Kidney (tissue), 13 donors: ENCODE measurements at regions not wholly inside any gene's neighbourhood (a gene's known extent, or its start where the extent isn't known, plus 50 kb on each side); places are given as distances from the start of the nearest gene placed in this dataset.

Experiments used
- DNase-seq, 5 donors: peaks; one replicate each; pipeline ENCODE4 v3.0.0-alpha.2; 2013 to 2020
- FAIRE-seq: peaks from 2 replicates; lab custom pipeline; 2012; peaks lifted over from hg19 to GRCh38; lab: Jason Lieb, UNC
- H3K27ac ChIP-seq, 2 donors: one replicate each; pipeline ENCODE4 v1.7.0; 2013; ENCODE audit warnings: low read depth in 2 of 2, low read length in 2 of 2, inconsistent platforms in 1 of 2
- H3K27me3 ChIP-seq: one replicate; pipeline ENCODE4 v1.7.1; 2013; ENCODE audit warnings: low read length, inconsistent platforms; ENCODE audit not compliant: control insufficient read depth, insufficient read depth
- H3K36me3 ChIP-seq, 3 donors: one replicate each; pipeline versions ENCODE4 v1.7.0 to v1.7.1; 2013; ENCODE audit warnings: low read length in 3 of 3, control low read depth in 1 of 3, inconsistent platforms in 1 of 3; ENCODE audit not compliant: insufficient read depth in 3 of 3, control insufficient read depth in 2 of 3
- H3K4me1 ChIP-seq, 3 donors: one replicate each; pipeline versions ENCODE4 v1.7.0 to v1.7.1; 2013; ENCODE audit warnings: low read length in 3 of 3, inconsistent platforms in 1 of 3, low read depth in 1 of 3; ENCODE audit not compliant: control insufficient read depth in 2 of 3, insufficient read depth in 2 of 3
- H3K4me3 ChIP-seq, 3 donors: one replicate each; pipeline versions ENCODE4 v1.7.0 to v1.8.1; 2013; ENCODE audit warnings: low read length in 3 of 3, control low read depth in 1 of 3, inconsistent platforms in 1 of 3
- H3K9ac ChIP-seq, 3 donors: one replicate each; pipeline versions ENCODE4 v1.7.0 to v1.7.1; 2013; ENCODE audit warnings: low read length in 3 of 3, control low read depth in 1 of 3, inconsistent platforms in 1 of 3
- H3K9me3 ChIP-seq, 3 donors: one replicate each; pipeline versions ENCODE4 v1.7.0 to v1.7.1; 2013; ENCODE audit warnings: low read length in 3 of 3, control low read depth in 1 of 3, inconsistent platforms in 1 of 3; ENCODE audit not compliant: control insufficient read depth in 2 of 3, insufficient read depth in 1 of 3
- CTCF ChIP-seq: IDR thresholded peaks from 3 replicates; pipeline ENCODE4 v1.5.1; 2012; ENCODE audit warnings: mild to moderate bottlenecking, moderate library complexity, borderline replicate concordance; ENCODE audit not compliant: insufficient read depth; ENCODE audit errors: extremely low read depth
- intact Hi-C: fragments of 100-400 bp; cut with DNase I; formaldehyde crosslinking; loops from one replicate; pipeline ENCODE4 v1.11.1; 2022
- donor health status: control.
- donor health status: control.
- donor health status: control.
- donor health status: control.
- donor health status: control.
- donor health status: DM: yes; HTN: yes; CAD: no.
- donor health status: Normal renal cell carcinoma (clear cell type).

- Histone ChIP-seq H3K9ac (no peak overlapping the region), H3K4me1 (no peaks in the 10 kb centered on the region), H3K36me3 (no peaks in the 10 kb centered on the region), H3K27ac (no peak overlapping the region), H3K4me3 (no peak overlapping the region), H3K27me3 (no peaks in the 10 kb centered on the region), H3K9me3 (no peaks in the 10 kb centered on the region)
- FAIRE-seq (no peak), DNase-seq (no peak)
- intact Hi-C loops = no loop called here
- no peak for TF ChIP-seq CTCF
Observed at GRCh38 chr22:22141771-22142591, 102.6 kb upstream of the VPREB1 start.

GRCh38 chr22:22141031-22141430, 103.6 kb upstream of the VPREB1 start:
- DNase-seq (no peak), FAIRE-seq (no peak)
- intact Hi-C loops = no loop called here
- Histone ChIP-seq H3K27me3 (no peaks in the 10 kb centered on the region), H3K9ac (no peak overlapping the region), H3K27ac (no peak overlapping the region), H3K36me3 (no peaks in the 10 kb centered on the region), H3K9me3 (no peaks in the 10 kb centered on the region), H3K4me3 (no peak overlapping the region), H3K4me1 (no peaks in the 10 kb centered on the region)
- TF ChIP-seq CTCF = no peak

- FAIRE-seq = no peak
- TF ChIP-seq CTCF = no peak
Observed at GRCh38 chr22:22139364-22139763, 105.2 kb upstream of the VPREB1 start.

More at GRCh38 chr22:22139364-22139763, 105.2 kb upstream of the VPREB1 start:
- Histone ChIP-seq H3K27me3 (no peaks in the 10 kb centered on the region), H3K4me3 (no peak overlapping the region), H3K36me3 (no peaks in the 10 kb centered on the region), H3K9me3 (no peaks in the 10 kb centered on the region), H3K9ac (no peak overlapping the region), H3K4me1 (no peaks in the 10 kb centered on the region), H3K27ac (no peak overlapping the region)
- intact Hi-C loops = no loop called here
- no peak for DNase-seq
